ENCODE measurements at regions not wholly inside any gene's neighbourhood (a gene's known extent, or its start where the extent isn't known, plus 50 kb on each side); places are given as distances from the start of the nearest gene placed in this dataset.

GRCh38 chr16:73190688-73191659 is 143.0 kb upstream of the ZFHX3 start (continued):
- TF ChIP-seq ETS1 (IDR thresholded peaks at IDR 0.05) (no peak), JUNB (IDR thresholded peaks at IDR 0.05; ENCODE audit: unreplicated experiment) (no peak), EZH2 (IDR thresholded peaks at IDR 0.05; ENCODE audit: low read depth, unreplicated experiment) (no peak), STAT1 (IDR thresholded peaks at IDR 0.05; ENCODE audit: unreplicated experiment) (no peak), CTCF (conservative IDR thresholded peaks at IDR 0.05; ENCODE audit: low read depth in 2 of 2) (no peak), ZNF331 (CRISPR knock-in tag; IDR thresholded peaks at IDR 0.05; ENCODE audit: low read depth) (no peak), REST (IDR thresholded peaks at IDR 0.05; ENCODE audit: unreplicated experiment) (no peak), NANOG (IDR thresholded peaks at IDR 0.05; ENCODE audit: borderline replicate concordance) (no peak)

GRCh38 chr16:73190256-73190655 is 142.3 kb upstream of the ZFHX3 start:
- H3K4me3 Mint-ChIP-seq = no peak overlapping the region
- DNase-seq (ENCODE audit: low spot score) (no peak), ATAC-seq (no peak)
- H3K4me1 Mint-ChIP-seq = peaks cover 10% of the 10 kb centered on the region
- Histone ChIP-seq H3K79me2 (replicated peaks; ENCODE audit: insufficient read depth) (no peaks in the 10 kb centered on the region), H3K36me3 (ENCODE audit: insufficient read depth) (no peaks in the 10 kb centered on the region), H3K4me3 (no peak overlapping the region), H3F3A (replicated peaks; ENCODE audit: low read depth) (no peaks in the 10 kb centered on the region), H3K4me1 (ENCODE audit: insufficient read depth) (peaks cover 3% of the 10 kb centered on the region; the same call in 1 of the 2 replicates), H3K27me3 (ENCODE audit: insufficient read depth) (no peaks in the 10 kb centered on the region), H3K27ac (ENCODE audit: low read depth) (no peak overlapping the region), H2AFZ (no peak overlapping the region), H3K9me2 (ENCODE audit: insufficient read depth) (no peaks in the 10 kb centered on the region), H4K20me1 (replicated peaks; ENCODE audit: insufficient read depth) (no peaks in the 10 kb centered on the region), H3K4me2 (no peak overlapping the region)
- no peaks in the 10 kb centered on the region for H3K36me3 Mint-ChIP-seq (ENCODE audit: low read depth)
- H3K9me3 Mint-ChIP-seq = peaks cover 4% of the 10 kb centered on the region; the same call in 1 of the 3 replicates
- H3K27me3 Mint-ChIP-seq (ENCODE audit: insufficient read depth, low read depth, poor library complexity) = peaks cover 9% of the 10 kb centered on the region
- H3K27ac Mint-ChIP-seq = no peak overlapping the region
- no peak for TF ChIP-seq ZNF462 (CRISPR knock-in tag; IDR thresholded peaks at IDR 0.05)
- TF ChIP-seq CREB1 (CRISPR knock-in tag; IDR thresholded peaks at IDR 0.05; ENCODE audit: low read depth) = no peak
